Progenitor cell of endocrine pancreas (in vitro differentiated cells): ENCODE measurements at regions not wholly inside any gene's neighbourhood (a gene's known extent, or its start where the extent isn't known, plus 50 kb on each side); places are given as distances from the start of the nearest gene placed in this dataset.
"Not testable (repeated sequence)": the region's sequence is repeated elsewhere in the genome, so short reads cannot be mapped to it uniquely, and the experiment has no call there.

Source experiments
- DNase-seq: peaks from one replicate; pipeline ENCODE4 v3.0.0; 2021; ENCODE audit warnings: low spot score; ENCODE audit not compliant: unreplicated experiment
- H3K27ac Mint-ChIP-seq: 2 replicates; pipeline ENCODE4 v1.8.0; 2021; ENCODE audit warnings: mild to moderate bottlenecking, moderate library complexity, mixed read lengths
- H3K27me3 Mint-ChIP-seq: 2 replicates; pipeline ENCODE4 v1.8.0; 2021; ENCODE audit warnings: mixed read lengths
- H3K36me3 Mint-ChIP-seq: 2 replicates; pipeline ENCODE4 v1.8.0; 2022; ENCODE audit warnings: mixed read lengths; ENCODE audit not compliant: insufficient read depth
- H3K4me1 Mint-ChIP-seq: 2 replicates; pipeline ENCODE4 v1.8.0; 2021; ENCODE audit warnings: low read depth, mixed read lengths
- H3K4me3 Mint-ChIP-seq: 2 replicates; pipeline ENCODE4 v1.8.0; 2021; ENCODE audit warnings: low read depth, mild to moderate bottlenecking, moderate library complexity, mixed read lengths
- H3K9me3 Mint-ChIP-seq: 2 replicates; pipeline ENCODE4 v1.8.0; 2021; ENCODE audit warnings: low read depth, mixed read lengths
- TF ChIP-seq, protein P1 (sequence below): fragments of 200-600 bp; sonication (generic); IDR thresholded peaks from one replicate; pipeline ENCODE4 v1.5.0; 2021; ENCODE audit warnings: antibody characterized with exemption, mild to moderate bottlenecking; ENCODE audit not compliant: unreplicated experiment

DNA sequence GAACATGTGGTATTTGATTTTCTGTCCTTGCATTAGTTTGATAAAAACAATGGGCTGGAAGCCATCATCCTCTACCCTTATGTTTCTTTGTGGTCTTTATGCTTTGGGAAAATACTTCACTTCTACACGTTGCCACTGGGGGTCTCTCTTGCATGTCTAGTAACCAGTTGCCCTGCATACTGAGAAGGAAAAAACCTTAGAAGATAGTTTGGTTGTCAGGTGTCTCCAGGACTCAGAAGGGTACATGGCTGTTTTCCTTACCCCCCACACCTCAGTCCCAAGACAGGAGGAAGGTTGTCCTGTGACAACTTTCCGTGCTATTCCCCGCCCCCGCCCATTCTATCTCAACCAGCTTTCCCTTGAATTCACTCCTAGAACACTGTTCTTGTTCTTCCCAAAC lies 62.1 kb upstream of the LANCL3 start:
- DNase-seq: no peak
- no peaks in the 10 kb centered on the region for H3K36me3 Mint-ChIP-seq
- no peaks in the 10 kb centered on the region for H3K27me3 Mint-ChIP-seq
- no peak overlapping the region for H3K4me3 Mint-ChIP-seq
- H3K9me3 Mint-ChIP-seq: peaks cover 21% of the 10 kb centered on the region
- no peaks in the 10 kb centered on the region for H3K4me1 Mint-ChIP-seq
- TF ChIP-seq, protein P1, sequence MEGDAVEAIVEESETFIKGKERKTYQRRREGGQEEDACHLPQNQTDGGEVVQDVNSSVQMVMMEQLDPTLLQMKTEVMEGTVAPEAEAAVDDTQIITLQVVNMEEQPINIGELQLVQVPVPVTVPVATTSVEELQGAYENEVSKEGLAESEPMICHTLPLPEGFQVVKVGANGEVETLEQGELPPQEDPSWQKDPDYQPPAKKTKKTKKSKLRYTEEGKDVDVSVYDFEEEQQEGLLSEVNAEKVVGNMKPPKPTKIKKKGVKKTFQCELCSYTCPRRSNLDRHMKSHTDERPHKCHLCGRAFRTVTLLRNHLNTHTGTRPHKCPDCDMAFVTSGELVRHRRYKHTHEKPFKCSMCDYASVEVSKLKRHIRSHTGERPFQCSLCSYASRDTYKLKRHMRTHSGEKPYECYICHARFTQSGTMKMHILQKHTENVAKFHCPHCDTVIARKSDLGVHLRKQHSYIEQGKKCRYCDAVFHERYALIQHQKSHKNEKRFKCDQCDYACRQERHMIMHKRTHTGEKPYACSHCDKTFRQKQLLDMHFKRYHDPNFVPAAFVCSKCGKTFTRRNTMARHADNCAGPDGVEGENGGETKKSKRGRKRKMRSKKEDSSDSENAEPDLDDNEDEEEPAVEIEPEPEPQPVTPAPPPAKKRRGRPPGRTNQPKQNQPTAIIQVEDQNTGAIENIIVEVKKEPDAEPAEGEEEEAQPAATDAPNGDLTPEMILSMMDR: peak; percentile 48
- H3K27ac Mint-ChIP-seq: no peak overlapping the region

DNA sequence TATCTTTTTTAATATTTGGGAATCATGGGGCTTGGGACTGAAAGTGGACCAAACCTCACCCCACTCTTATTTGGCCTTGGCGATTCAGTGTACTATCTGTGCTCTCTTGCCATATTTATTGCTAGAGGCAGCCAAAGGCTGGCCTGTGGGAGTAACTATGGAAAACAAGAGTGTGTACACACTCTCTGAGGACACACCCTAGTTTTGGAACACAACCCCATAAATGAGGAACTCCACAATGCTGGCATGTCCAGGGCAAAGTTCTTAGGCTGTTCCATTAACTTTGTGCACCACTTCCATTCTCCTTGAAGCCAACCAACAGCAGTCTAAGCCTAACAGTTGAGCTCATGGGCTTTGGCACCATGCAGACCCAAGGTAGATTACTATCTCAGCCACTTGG lies 54.9 kb upstream of the LANCL3 start:
- H3K4me1 Mint-ChIP-seq, DNase-seq, H3K36me3 Mint-ChIP-seq, H3K27ac Mint-ChIP-seq, H3K27me3 Mint-ChIP-seq, H3K4me3 Mint-ChIP-seq: not testable (repeated sequence)
- peaks cover 11% of the 10 kb centered on the region for H3K9me3 Mint-ChIP-seq

- H3K9me3 Mint-ChIP-seq, H3K4me3 Mint-ChIP-seq, H3K4me1 Mint-ChIP-seq, H3K36me3 Mint-ChIP-seq, DNase-seq, H3K27ac Mint-ChIP-seq, H3K27me3 Mint-ChIP-seq: not testable (repeated sequence)
Measured at GRCh38 chrX:37519261-37519660, 52.2 kb upstream of the LANCL3 start.

GRCh38 chrX:37520860-37521450 lies 50.5 kb upstream of the LANCL3 start:
- H3K9me3 Mint-ChIP-seq: peaks cover 12% of the 10 kb centered on the region
- not testable (repeated sequence) for H3K4me1 Mint-ChIP-seq, DNase-seq, H3K27ac Mint-ChIP-seq, H3K27me3 Mint-ChIP-seq, H3K4me3 Mint-ChIP-seq, H3K36me3 Mint-ChIP-seq
